ENCODE measurements at regions not wholly inside any gene's neighbourhood (a gene's known extent, or its start where the extent isn't known, plus 50 kb on each side); places are given as distances from the start of the nearest gene placed in this dataset.
A peak's percentile ranks its signal among the peaks of the same experiment; 100 is the strongest.

DNA sequence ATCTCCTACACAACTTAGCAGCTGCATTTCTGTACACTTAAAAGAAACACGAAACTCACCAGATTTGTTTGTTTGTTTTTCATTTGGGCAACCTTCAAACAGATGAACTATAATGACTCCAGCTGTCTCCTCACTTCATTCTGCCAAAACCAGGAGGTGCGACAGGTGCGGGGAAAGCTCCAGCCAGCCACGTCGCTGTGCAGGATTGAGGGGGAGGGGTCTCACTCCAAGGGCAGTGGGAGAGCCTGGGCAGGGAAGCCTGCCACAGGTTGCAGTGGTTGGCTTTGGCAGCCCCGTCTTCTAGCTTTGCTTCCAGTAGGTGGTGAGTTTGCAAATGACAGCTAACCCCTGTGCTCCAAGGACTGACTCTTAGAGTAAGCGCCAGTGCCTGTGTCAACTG lies 215.8 kb downstream of the CEMIP2 start (continued):
- TF ChIP-seq CTCF (IDR thresholded peaks at IDR 0.05; ENCODE audit: control extremely low read depth in 1 of 3, insufficient read depth in 1 of 3, low read depth in 1 of 3, low read length in 3 of 3) (peak in 2 of 3 experiments; percentile 37 to 45; a peak in 3 of 4 replicates), POLR2A (IDR thresholded peaks at IDR 0.05; ENCODE audit: control extremely low read depth in 1 of 2, low read depth in 2 of 2, low read length in 2 of 2) (no peak), TAF7 (optimal IDR thresholded peaks at IDR 0.05; ENCODE audit: borderline replicate concordance, low read depth, low read length) (no peak), HDAC6 (IDR thresholded peaks at IDR 0.05; ENCODE audit: low read depth, low read length) (no peak), RAD21 (IDR thresholded peaks at IDR 0.05 in 1 of 2, conservative IDR thresholded peaks at IDR 0.05 in 1 of 2; ENCODE audit: low read depth in 2 of 2, low read length in 2 of 2) (peak; percentile 21 to 38; a peak in 3 of 4 replicates), TEAD4 (IDR thresholded peaks at IDR 0.05; ENCODE audit: low read depth, low read length) (no peak), ZNF274 (IDR thresholded peaks at IDR 0.05; ENCODE audit: borderline replicate concordance, extremely low read depth, low read length) (no peak)
